ENCODE measurements at regions not wholly inside any gene's neighbourhood (a gene's known extent, or its start where the extent isn't known, plus 50 kb on each side); places are given as distances from the start of the nearest gene placed in this dataset.

GRCh38 chr18:39460136-39460535 lies 1894.5 kb upstream of the CELF4 start:
- Histone ChIP-seq H3K9me2 (replicated peaks; ENCODE audit: control insufficient read depth, low read length) (no peaks in the 10 kb centered on the region), H3K79me2 (ENCODE audit: control insufficient read depth, low read length) (no peaks in the 10 kb centered on the region), H3K27ac (ENCODE audit: low read depth, low read length) (no peak overlapping the region), H3K27me3 (ENCODE audit: control insufficient read depth, low read length) (no peaks in the 10 kb centered on the region), H3K9me3 (ENCODE audit: control insufficient read depth, insufficient read depth, low read length) (no peaks in the 10 kb centered on the region), H3K4me1 (ENCODE audit: control insufficient read depth, low read length) (no peaks in the 10 kb centered on the region), H3K4me2 (ENCODE audit: low read length) (no peak overlapping the region), H3F3A (ENCODE audit: control insufficient read depth, insufficient read depth) (no peaks in the 10 kb centered on the region), H3K36me3 (ENCODE audit: control insufficient read depth, low read length) (no peaks in the 10 kb centered on the region), H4K20me1 (ENCODE audit: control insufficient read depth, insufficient read depth, low read depth, low read length) (no peaks in the 10 kb centered on the region), H3K4me3 (ENCODE audit: low read length) (no peak overlapping the region)
- TF ChIP-seq, protein P1, sequence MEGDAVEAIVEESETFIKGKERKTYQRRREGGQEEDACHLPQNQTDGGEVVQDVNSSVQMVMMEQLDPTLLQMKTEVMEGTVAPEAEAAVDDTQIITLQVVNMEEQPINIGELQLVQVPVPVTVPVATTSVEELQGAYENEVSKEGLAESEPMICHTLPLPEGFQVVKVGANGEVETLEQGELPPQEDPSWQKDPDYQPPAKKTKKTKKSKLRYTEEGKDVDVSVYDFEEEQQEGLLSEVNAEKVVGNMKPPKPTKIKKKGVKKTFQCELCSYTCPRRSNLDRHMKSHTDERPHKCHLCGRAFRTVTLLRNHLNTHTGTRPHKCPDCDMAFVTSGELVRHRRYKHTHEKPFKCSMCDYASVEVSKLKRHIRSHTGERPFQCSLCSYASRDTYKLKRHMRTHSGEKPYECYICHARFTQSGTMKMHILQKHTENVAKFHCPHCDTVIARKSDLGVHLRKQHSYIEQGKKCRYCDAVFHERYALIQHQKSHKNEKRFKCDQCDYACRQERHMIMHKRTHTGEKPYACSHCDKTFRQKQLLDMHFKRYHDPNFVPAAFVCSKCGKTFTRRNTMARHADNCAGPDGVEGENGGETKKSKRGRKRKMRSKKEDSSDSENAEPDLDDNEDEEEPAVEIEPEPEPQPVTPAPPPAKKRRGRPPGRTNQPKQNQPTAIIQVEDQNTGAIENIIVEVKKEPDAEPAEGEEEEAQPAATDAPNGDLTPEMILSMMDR (IDR thresholded peaks at IDR 0.05; ENCODE audit: low read depth, low read length, poor library complexity, severe bottlenecking), result no peak
- TF ChIP-seq EZH2phosphoT487 (IDR thresholded peaks at IDR 0.05; ENCODE audit: borderline replicate concordance, low read length), result no peak

DNA sequence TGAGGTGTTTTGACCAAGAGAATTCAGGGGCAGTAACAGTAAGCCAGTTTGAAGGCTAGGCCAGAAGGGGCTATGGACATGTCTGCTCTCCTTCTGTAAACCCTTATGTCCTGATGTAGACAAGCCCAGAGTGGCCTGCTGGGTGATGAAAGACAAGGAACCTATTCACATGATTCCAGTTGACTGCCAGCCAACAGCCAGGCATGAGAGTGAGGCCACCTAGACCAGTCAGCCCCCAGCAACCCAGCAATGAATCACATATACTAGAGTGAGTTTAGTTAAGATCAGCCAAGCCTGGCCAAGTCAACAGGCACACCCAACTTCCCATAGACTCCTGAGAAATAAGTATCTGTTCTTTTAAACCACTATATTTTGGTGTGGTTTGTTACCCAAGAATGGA lies 1889.7 kb upstream of the CELF4 start:
- Histone ChIP-seq H3K36me3 (ENCODE audit: control insufficient read depth, low read length) (no peaks in the 10 kb centered on the region), H3K9me2 (replicated peaks; ENCODE audit: control insufficient read depth, low read length) (no peaks in the 10 kb centered on the region), H3F3A (ENCODE audit: control insufficient read depth, insufficient read depth) (no peaks in the 10 kb centered on the region), H3K4me2 (ENCODE audit: low read length) (no peak overlapping the region), H3K27ac (ENCODE audit: low read depth, low read length) (no peak overlapping the region), H3K9me3 (ENCODE audit: control insufficient read depth, insufficient read depth, low read length) (no peaks in the 10 kb centered on the region), H4K20me1 (ENCODE audit: control insufficient read depth, insufficient read depth, low read depth, low read length) (no peaks in the 10 kb centered on the region), H3K4me1 (ENCODE audit: control insufficient read depth, low read length) (no peaks in the 10 kb centered on the region), H3K79me2 (ENCODE audit: control insufficient read depth, low read length) (no peaks in the 10 kb centered on the region), H3K27me3 (ENCODE audit: control insufficient read depth, low read length) (no peaks in the 10 kb centered on the region), H3K4me3 (ENCODE audit: low read length) (no peak overlapping the region)
- TF ChIP-seq, protein P1 (IDR thresholded peaks at IDR 0.05; ENCODE audit: low read depth, low read length, poor library complexity, severe bottlenecking), result no peak
- TF ChIP-seq EZH2phosphoT487 (IDR thresholded peaks at IDR 0.05; ENCODE audit: borderline replicate concordance, low read length), result no peak

- H4K20me1 ChIP-seq (ENCODE audit: control insufficient read depth, insufficient read depth, low read depth, low read length), result no peaks in the 10 kb centered on the region
- TF ChIP-seq, protein P1 (IDR thresholded peaks at IDR 0.05; ENCODE audit: low read depth, low read length, poor library complexity, severe bottlenecking), result no peak
- TF ChIP-seq EZH2phosphoT487 (IDR thresholded peaks at IDR 0.05; ENCODE audit: borderline replicate concordance, low read length), result no peak
- H3K36me3 ChIP-seq (ENCODE audit: control insufficient read depth, low read length), result no peaks in the 10 kb centered on the region
- no peaks in the 10 kb centered on the region for H3K27me3 ChIP-seq (ENCODE audit: control insufficient read depth, low read length)
- H3K4me2 ChIP-seq (ENCODE audit: low read length), result no peak overlapping the region
- H3K79me2 ChIP-seq (ENCODE audit: control insufficient read depth, low read length), result no peaks in the 10 kb centered on the region
- no peaks in the 10 kb centered on the region for H3K4me1 ChIP-seq (ENCODE audit: control insufficient read depth, low read length)
- no peak overlapping the region for H3K27ac ChIP-seq (ENCODE audit: low read depth, low read length)
- no peaks in the 10 kb centered on the region for H3K9me2 ChIP-seq (replicated peaks; ENCODE audit: control insufficient read depth, low read length)
- H3K4me3 ChIP-seq (ENCODE audit: low read length), result no peak overlapping the region
- no peaks in the 10 kb centered on the region for H3F3A ChIP-seq (ENCODE audit: control insufficient read depth, insufficient read depth)
- no peaks in the 10 kb centered on the region for H3K9me3 ChIP-seq (ENCODE audit: control insufficient read depth, insufficient read depth, low read length)
Measured at GRCh38 chr18:39454866-39455265, 1889.3 kb upstream of the CELF4 start.

- Histone ChIP-seq H3K36me3 (ENCODE audit: control insufficient read depth, low read length) (no peaks in the 10 kb centered on the region), H3K4me1 (ENCODE audit: control insufficient read depth, low read length) (no peaks in the 10 kb centered on the region), H3K27ac (ENCODE audit: low read depth, low read length) (no peak overlapping the region), H3K79me2 (ENCODE audit: control insufficient read depth, low read length) (no peaks in the 10 kb centered on the region), H3F3A (ENCODE audit: control insufficient read depth, insufficient read depth) (no peaks in the 10 kb centered on the region), H3K9me3 (ENCODE audit: control insufficient read depth, insufficient read depth, low read length) (no peaks in the 10 kb centered on the region), H3K27me3 (ENCODE audit: control insufficient read depth, low read length) (no peaks in the 10 kb centered on the region), H3K4me3 (ENCODE audit: low read length) (no peak overlapping the region), H4K20me1 (ENCODE audit: control insufficient read depth, insufficient read depth, low read depth, low read length) (no peaks in the 10 kb centered on the region), H3K9me2 (replicated peaks; ENCODE audit: control insufficient read depth, low read length) (no peaks in the 10 kb centered on the region), H3K4me2 (ENCODE audit: low read length) (no peak overlapping the region)
- TF ChIP-seq, protein P1 (IDR thresholded peaks at IDR 0.05; ENCODE audit: low read depth, low read length, poor library complexity, severe bottlenecking), result no peak
- no peak for TF ChIP-seq EZH2phosphoT487 (IDR thresholded peaks at IDR 0.05; ENCODE audit: borderline replicate concordance, low read length)
Measured at GRCh38 chr18:39453882-39454281, 1888.3 kb upstream of the CELF4 start.

All from DOHH2 (cell line).